Upper lobe of left lung (tissue), 4 donors: ENCODE measurements at regions not wholly inside any gene's neighbourhood (a gene's known extent, or its start where the extent isn't known, plus 50 kb on each side); places are given as distances from the start of the nearest gene placed in this dataset.

Experiments
- EP300 ChIP-seq, 4 donors: sonication (generic); formaldehyde crosslinking; IDR thresholded peaks; one replicate each; pipeline ENCODE4 v1.5.1; 2017; ENCODE audit warnings: antibody characterized with exemption in 4 of 4, control low read depth in 2 of 4
- POLR2A ChIP-seq, 4 donors: fragments of 450-650 bp; IDR thresholded peaks; one replicate each; pipeline ENCODE4 v1.5.1; 2016 to 2017; ENCODE audit warnings: antibody characterized with exemption in 4 of 4, mild to moderate bottlenecking in 2 of 4
- POLR2AphosphoS5 ChIP-seq, 2 donors: sonication (generic); formaldehyde crosslinking; IDR thresholded peaks; one replicate each; pipeline ENCODE4 v1.5.1; 2017; ENCODE audit warnings: antibody characterized with exemption in 2 of 2
- TF ChIP-seq, protein P1 (sequence below), 6 experiments: fragments of 450-650 bp in 4 of 6; fragments of 200-600 bp in 2 of 6; sonication (generic) in 2 of 6; IDR thresholded peaks; one replicate each; pipeline ENCODE4 v1.5.1; 2016 to 2019; ENCODE audit warnings: antibody characterized with exemption in 6 of 6

DNA sequence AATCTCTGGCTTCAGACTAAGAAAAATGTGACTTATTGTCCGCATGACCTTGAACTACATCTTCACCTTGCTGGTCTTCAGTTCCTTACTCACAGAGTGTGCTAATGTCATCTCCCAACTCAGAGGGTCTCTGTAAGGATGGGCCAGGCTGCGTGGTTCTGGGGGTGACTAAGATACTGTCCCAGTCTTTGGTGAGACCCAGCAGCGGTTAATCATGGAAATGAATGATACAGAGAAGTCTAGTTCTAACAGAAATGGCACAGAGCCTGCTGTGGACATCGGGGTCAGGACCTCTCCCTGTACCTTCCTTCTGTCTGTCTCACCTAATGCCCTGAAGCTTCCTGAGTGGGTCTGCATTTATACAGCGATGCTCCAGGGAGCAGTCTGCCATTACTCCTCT, 662.7 kb upstream of the HS6ST1 start:
- TF ChIP-seq, protein P1, sequence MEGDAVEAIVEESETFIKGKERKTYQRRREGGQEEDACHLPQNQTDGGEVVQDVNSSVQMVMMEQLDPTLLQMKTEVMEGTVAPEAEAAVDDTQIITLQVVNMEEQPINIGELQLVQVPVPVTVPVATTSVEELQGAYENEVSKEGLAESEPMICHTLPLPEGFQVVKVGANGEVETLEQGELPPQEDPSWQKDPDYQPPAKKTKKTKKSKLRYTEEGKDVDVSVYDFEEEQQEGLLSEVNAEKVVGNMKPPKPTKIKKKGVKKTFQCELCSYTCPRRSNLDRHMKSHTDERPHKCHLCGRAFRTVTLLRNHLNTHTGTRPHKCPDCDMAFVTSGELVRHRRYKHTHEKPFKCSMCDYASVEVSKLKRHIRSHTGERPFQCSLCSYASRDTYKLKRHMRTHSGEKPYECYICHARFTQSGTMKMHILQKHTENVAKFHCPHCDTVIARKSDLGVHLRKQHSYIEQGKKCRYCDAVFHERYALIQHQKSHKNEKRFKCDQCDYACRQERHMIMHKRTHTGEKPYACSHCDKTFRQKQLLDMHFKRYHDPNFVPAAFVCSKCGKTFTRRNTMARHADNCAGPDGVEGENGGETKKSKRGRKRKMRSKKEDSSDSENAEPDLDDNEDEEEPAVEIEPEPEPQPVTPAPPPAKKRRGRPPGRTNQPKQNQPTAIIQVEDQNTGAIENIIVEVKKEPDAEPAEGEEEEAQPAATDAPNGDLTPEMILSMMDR (IDR thresholded peaks at IDR 0.05), result no peak
- TF ChIP-seq EP300 (IDR thresholded peaks at IDR 0.05), result no peak
- TF ChIP-seq POLR2A (IDR thresholded peaks at IDR 0.05), result no peak
- no peak for TF ChIP-seq POLR2AphosphoS5 (IDR thresholded peaks at IDR 0.05)
